ENCODE measurements at regions not wholly inside any gene's neighbourhood (a gene's known extent, or its start where the extent isn't known, plus 50 kb on each side); places are given as distances from the start of the nearest gene placed in this dataset.

DNA sequence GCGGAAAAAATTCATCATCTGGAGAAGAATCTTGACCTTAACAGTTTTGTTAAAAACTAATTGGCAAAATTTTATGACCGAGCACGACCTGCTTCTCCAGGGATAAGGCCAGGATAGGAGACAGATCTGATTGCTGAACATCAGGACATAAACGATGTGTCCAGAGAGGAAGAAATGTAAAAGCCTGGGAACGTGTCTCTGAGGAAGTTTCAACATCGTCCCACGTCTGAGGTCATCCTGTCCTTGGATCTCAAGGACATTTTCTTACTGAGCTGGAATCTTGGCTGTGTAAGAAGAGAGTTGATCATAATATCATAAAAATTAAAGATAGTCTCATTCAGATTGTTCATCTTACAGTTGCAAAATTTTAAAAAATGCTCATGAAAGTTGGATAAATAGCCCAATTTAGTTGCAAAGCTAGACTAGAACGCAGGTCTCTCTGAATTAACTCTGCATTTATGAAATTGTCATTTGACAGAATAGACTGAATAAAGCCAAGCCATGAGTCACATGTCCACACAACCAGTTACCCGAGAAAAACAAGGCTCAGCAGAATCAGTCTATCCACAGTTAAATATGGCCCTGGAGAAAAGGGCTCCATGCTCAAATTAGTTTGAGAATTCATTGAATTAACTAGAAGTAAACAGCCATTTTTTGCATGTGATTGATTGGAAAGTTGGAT is 120.0 kb upstream of the EGFR start:
- Mint-ChIP-seq H3K27me3 (ENCODE audit: unreplicated experiment) (no peaks in the 10 kb centered on the region), H3K9me3 (ENCODE audit: unreplicated experiment) (no peaks in the 10 kb centered on the region), H3K4me1 (ENCODE audit: low read depth, unreplicated experiment) (no peaks in the 10 kb centered on the region), H3K36me3 (ENCODE audit: unreplicated experiment) (no peaks in the 10 kb centered on the region), H3K27ac (ENCODE audit: unreplicated experiment) (no peak overlapping the region), H3K4me3 (ENCODE audit: unreplicated experiment) (no peak overlapping the region)
- DNase-seq = no peak
- TF ChIP-seq CTCF (IDR thresholded peaks at IDR 0.05; ENCODE audit: partially characterized antibody, unreplicated experiment) = no peak

DNA sequence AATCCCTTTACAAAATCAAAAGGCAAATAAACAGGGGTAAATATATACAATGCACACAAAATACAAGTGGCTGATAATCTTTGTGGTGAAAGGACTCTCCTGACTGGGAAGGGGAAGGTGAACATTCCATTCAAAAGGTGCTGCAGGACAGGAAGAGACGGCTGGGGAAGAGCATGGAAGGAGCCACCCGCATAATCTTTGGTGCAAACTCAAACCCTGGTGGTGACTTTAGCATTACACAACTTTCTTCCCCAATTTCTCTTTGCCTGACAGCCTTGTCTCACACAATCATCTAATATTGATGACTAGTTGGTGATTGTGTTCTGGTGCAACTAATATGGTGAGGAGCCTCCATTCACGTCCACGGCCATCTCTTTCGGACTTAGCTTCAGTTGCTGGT is 117.0 kb upstream of the EGFR start:
- H3K9me3 Mint-ChIP-seq (ENCODE audit: unreplicated experiment) = no peaks in the 10 kb centered on the region
- no peak for TF ChIP-seq CTCF (IDR thresholded peaks at IDR 0.05; ENCODE audit: partially characterized antibody, unreplicated experiment)
- no peak for DNase-seq
- no peak overlapping the region for H3K27ac Mint-ChIP-seq (ENCODE audit: unreplicated experiment)
- no peaks in the 10 kb centered on the region for H3K27me3 Mint-ChIP-seq (ENCODE audit: unreplicated experiment)
- H3K36me3 Mint-ChIP-seq (ENCODE audit: unreplicated experiment) = no peaks in the 10 kb centered on the region
- H3K4me1 Mint-ChIP-seq (ENCODE audit: low read depth, unreplicated experiment) = no peaks in the 10 kb centered on the region
- H3K4me3 Mint-ChIP-seq (ENCODE audit: unreplicated experiment) = no peak overlapping the region

- H3K9me3 Mint-ChIP-seq (ENCODE audit: unreplicated experiment) = no peaks in the 10 kb centered on the region
- no peaks in the 10 kb centered on the region for H3K27me3 Mint-ChIP-seq (ENCODE audit: unreplicated experiment)
- no peak for TF ChIP-seq CTCF (IDR thresholded peaks at IDR 0.05; ENCODE audit: partially characterized antibody, unreplicated experiment)
- DNase-seq = no peak
- no peaks in the 10 kb centered on the region for H3K36me3 Mint-ChIP-seq (ENCODE audit: unreplicated experiment)
- no peaks in the 10 kb centered on the region for H3K4me1 Mint-ChIP-seq (ENCODE audit: low read depth, unreplicated experiment)
- no peak overlapping the region for H3K4me3 Mint-ChIP-seq (ENCODE audit: unreplicated experiment)
- no peak overlapping the region for H3K27ac Mint-ChIP-seq (ENCODE audit: unreplicated experiment)
These were observed 114.7 kb upstream of the EGFR start for GRCh38 chr7:54904130-54904529.

DNA sequence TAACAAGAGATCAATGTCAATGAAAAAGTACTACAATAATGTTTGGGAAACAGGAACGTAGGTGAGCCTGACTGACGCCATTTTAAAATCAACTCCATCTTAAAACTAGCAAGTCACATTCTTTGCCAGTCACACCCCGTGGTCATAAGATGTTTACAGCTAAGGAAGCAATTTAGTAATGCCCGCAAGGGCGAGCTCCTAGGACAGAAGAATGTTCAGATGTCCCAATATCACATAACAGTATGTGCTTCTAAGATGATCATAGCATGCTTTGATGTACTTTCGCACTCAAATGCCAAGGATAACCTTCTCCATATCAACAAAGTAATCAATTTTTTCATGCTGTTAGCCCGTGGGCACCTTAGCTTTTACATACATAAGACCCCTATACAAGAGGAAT is 113.8 kb upstream of the EGFR start:
- Mint-ChIP-seq H3K36me3 (ENCODE audit: unreplicated experiment) (peaks cover 2% of the 10 kb centered on the region), H3K27me3 (ENCODE audit: unreplicated experiment) (no peaks in the 10 kb centered on the region), H3K4me3 (ENCODE audit: unreplicated experiment) (no peak overlapping the region), H3K9me3 (ENCODE audit: unreplicated experiment) (no peaks in the 10 kb centered on the region), H3K27ac (ENCODE audit: unreplicated experiment) (no peak overlapping the region), H3K4me1 (ENCODE audit: low read depth, unreplicated experiment) (no peaks in the 10 kb centered on the region)
- no peak for DNase-seq
- TF ChIP-seq CTCF (IDR thresholded peaks at IDR 0.05; ENCODE audit: partially characterized antibody, unreplicated experiment) = no peak

DNA sequence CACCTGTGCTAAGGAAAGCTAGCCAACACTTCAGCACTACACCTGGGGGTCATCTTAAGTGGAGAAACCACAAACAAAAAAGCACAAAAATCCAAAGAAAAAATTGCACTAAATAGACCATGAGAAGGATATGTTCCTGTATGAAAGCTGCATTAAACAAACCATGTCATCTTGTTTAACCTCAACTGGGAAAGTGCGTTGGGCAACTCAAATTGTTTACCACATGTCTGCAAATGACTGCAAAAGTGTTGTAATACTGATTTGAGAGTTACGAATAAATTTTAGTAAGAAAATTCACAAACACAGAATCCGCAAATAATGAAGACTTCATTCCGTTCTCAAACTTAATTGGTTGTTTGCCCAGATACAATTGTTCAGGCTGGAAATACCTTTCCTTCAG is 111.9 kb upstream of the EGFR start:
- peaks cover 4% of the 10 kb centered on the region for H3K36me3 Mint-ChIP-seq (ENCODE audit: unreplicated experiment)
- no peak for DNase-seq
- H3K4me1 Mint-ChIP-seq (ENCODE audit: low read depth, unreplicated experiment) = no peaks in the 10 kb centered on the region
- no peaks in the 10 kb centered on the region for H3K9me3 Mint-ChIP-seq (ENCODE audit: unreplicated experiment)
- no peak overlapping the region for H3K27ac Mint-ChIP-seq (ENCODE audit: unreplicated experiment)
- no peak overlapping the region for H3K4me3 Mint-ChIP-seq (ENCODE audit: unreplicated experiment)
- no peaks in the 10 kb centered on the region for H3K27me3 Mint-ChIP-seq (ENCODE audit: unreplicated experiment)
- no peak for TF ChIP-seq CTCF (IDR thresholded peaks at IDR 0.05; ENCODE audit: partially characterized antibody, unreplicated experiment)

Measured in glutamatergic neuron (in vitro differentiated cells).